Panc1 (cell line): ENCODE measurements at regions not wholly inside any gene's neighbourhood (a gene's known extent, or its start where the extent isn't known, plus 50 kb on each side); places are given as distances from the start of the nearest gene placed in this dataset.

Source experiments
- ATAC-seq: fragments of 200-7000 bp; cut with Tn5 transposase; 2 replicates; pipeline ENCODE4 v1.9.1; 2020; ENCODE audit warnings: mild to moderate bottlenecking, moderate library complexity
- BruUV-seq: library from RNA; stranded (reverse); fragments of 400-500 nt; replicated peaks from 2 replicates; lab custom pipeline; 2021; lab: Mats Ljungman, UMichigan
- CTCF ChIA-PET: fragments of 300-600 bp; sonication (Branson Sonifier 250); formaldehyde crosslinking; loops from one replicate; lab custom pipeline; 2022; ENCODE audit warnings: antibody characterized with exemption; lab: Charles Lee
- POLR2A ChIA-PET: fragments of 300-600 bp; sonication (Branson Sonifier 250); formaldehyde crosslinking; loops from one replicate; lab custom pipeline; 2022; ENCODE audit warnings: antibody characterized with exemption; lab: Charles Lee
- DNase-seq: peaks from one replicate; pipeline ENCODE4 v3.0.0-alpha.2; 2010; ENCODE audit warnings: low read depth, low spot score
- H3K27ac ChIP-seq: 2 replicates; pipeline ENCODE4 v1.5.1; 2011; ENCODE audit warnings: mild to moderate bottlenecking, low read length, inconsistent platforms
- H3K27me3 ChIP-seq: fragments of 200-500 bp; sonication (Bioruptor generic); 2 replicates; pipeline ENCODE4 v1.6.0; 2014; ENCODE audit warnings: low read length, inconsistent platforms; ENCODE audit not compliant: control insufficient read depth, insufficient read depth
- H3K36me3 ChIP-seq: fragments of 200-500 bp; sonication (Bioruptor generic); 2 replicates; pipeline ENCODE4 v1.5.1; 2014; ENCODE audit warnings: inconsistent platforms, mild to moderate bottlenecking, low read length, moderate library complexity; ENCODE audit not compliant: control insufficient read depth, insufficient read depth
- H3K4me1 ChIP-seq: 2 replicates; pipeline ENCODE4 v1.5.1; 2011; ENCODE audit warnings: inconsistent platforms, mild to moderate bottlenecking, low read length, moderate library complexity; ENCODE audit not compliant: control insufficient read depth, insufficient read depth
- H3K4me3 ChIP-seq, 2 experiments: 2 replicates each; pipeline ENCODE4 v1.5.1; 2011 to 2012; ENCODE audit warnings: low read depth in 2 of 2, low read length in 2 of 2, mild to moderate bottlenecking in 2 of 2, inconsistent platforms in 1 of 2, moderate library complexity in 1 of 2
- H3K9me3 ChIP-seq: fragments of 200-500 bp; sonication (Bioruptor generic); 2 replicates; pipeline ENCODE4 v1.5.1; 2014; ENCODE audit warnings: low read depth, mild to moderate bottlenecking, inconsistent platforms, low read length, moderate library complexity; ENCODE audit not compliant: control insufficient read depth, insufficient read depth
- POLR2AphosphoS5 ChIP-seq: IDR thresholded peaks from 2 replicates; pipeline ENCODE4 v1.6.1; 2012; ENCODE audit warnings: mild to moderate bottlenecking, low read depth, low read length, moderate library complexity
- REST ChIP-seq, 2 experiments: IDR thresholded peaks; 2 replicates each; pipeline ENCODE4 v1.6.1; 2011 to 2012; ENCODE audit warnings: low read depth in 2 of 2, control low read depth in 1 of 2, low read length in 1 of 2, mild to moderate bottlenecking in 1 of 2, moderate library complexity in 1 of 2; ENCODE audit not compliant: insufficient read depth in 1 of 2
- SIN3A ChIP-seq: IDR thresholded peaks from 2 replicates; pipeline ENCODE4 v1.6.1; 2012; ENCODE audit warnings: low read depth, mild to moderate bottlenecking, low read length, moderate library complexity, borderline replicate concordance; ENCODE audit not compliant: insufficient read depth
- TCF7L2 ChIP-seq: IDR thresholded peaks from 2 replicates; pipeline ENCODE4 v1.6.1; 2011; ENCODE audit warnings: mild to moderate bottlenecking, low read depth, low read length, inconsistent platforms
- in situ Hi-C: cut with HindIII; loops from 2 replicates; pipeline ENCODE4 v1.10.0; 2016; ENCODE audit warnings: low sequenced_read_pairs, low pct_unique_long_range_greater_than_20kb
- intact Hi-C: fragments of 100-400 bp; cut with micrococcal nuclease; formaldehyde crosslinking; loops from one replicate; pipeline ENCODE4 v1.10.0; 2022; ENCODE audit not compliant: unreplicated experiment
- TF ChIP-seq, protein P1 (sequence below): fragments of 450-650 bp; IDR thresholded peaks from 2 replicates; pipeline ENCODE4 v1.5.1; 2017; ENCODE audit warnings: mild to moderate bottlenecking

DNA sequence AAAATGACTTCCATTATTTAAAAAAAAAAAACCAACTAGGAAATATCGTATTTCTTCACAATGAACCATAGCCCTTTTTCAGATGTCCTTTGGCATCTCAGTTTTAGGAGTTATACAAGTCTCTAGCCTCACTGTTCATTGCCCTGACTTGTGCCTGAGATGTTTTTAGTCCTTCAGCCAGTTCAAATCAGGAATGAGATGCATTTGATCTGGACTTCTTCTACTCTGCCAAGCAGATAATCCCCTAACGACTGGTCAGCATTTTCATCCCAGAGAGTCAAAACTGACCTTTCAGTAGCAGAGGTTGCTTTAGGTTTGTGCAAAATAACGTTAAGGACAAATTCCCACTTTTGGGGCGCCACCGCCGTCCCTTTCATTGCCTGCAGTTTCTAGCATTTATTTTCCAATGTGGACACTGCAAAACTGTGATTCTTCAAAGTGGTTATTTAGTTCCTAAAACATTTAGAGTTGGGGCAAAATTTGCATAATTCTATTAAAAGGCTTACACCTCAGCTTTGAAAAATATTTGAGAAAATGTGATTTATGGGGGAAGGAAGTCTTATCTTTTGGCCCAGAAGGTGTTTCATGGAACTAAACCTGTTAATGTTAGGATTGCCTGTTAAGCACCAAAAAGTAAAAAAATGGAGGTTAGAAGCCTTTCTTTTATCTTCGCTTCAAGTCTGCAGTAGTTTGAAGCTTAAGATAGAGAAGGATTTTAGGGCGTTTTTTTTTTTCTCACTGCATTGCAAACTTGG lies 152.0 kb upstream of the SGK1 start:
- ATAC-seq (no peak), DNase-seq (no peak)
- Histone ChIP-seq H3K4me1 (no peaks in the 10 kb centered on the region), H3K27me3 (no peaks in the 10 kb centered on the region), H3K27ac (no peak overlapping the region), H3K4me3 (no peak overlapping the region), H3K9me3 (no peaks in the 10 kb centered on the region), H3K36me3 (no peaks in the 10 kb centered on the region)
- intact Hi-C loops (no loop called here), in situ Hi-C loops (no loop called here)
- POLR2A ChIA-PET, result no interaction called here
- BruUV-seq, result no TSS peak
- CTCF ChIA-PET, result no interaction called here
- no peak for TF ChIP-seq SIN3A
- no peak for TF ChIP-seq TCF7L2
- TF ChIP-seq REST (IDR thresholded peaks at IDR 0.05; ENCODE audit: insufficient read depth in 1 of 2, low read depth in 2 of 2, low read length in 1 of 2), result no peak

DNA sequence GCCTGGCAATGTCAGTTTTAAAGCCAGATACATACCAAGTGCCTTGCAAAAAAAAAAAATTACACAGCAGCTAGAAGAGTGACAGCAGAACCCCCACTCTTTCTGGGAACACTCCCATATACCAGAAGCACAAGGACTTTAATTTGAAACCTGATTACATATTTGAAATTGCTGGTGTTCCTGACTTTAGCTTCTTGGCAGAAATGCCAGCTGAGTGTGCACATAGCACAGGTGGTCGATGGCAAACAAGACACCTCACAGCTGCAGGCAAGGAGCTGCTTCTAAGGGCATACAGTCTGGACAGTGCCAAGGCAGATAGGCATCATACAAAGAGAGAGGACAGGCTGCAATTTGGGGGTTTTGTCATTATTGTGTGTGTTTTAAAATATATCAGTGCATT lies 150.7 kb upstream of the SGK1 start:
- DNase-seq (no peak), ATAC-seq (no peak)
- H3K27ac ChIP-seq, result no peak overlapping the region
- POLR2A ChIA-PET, result no interaction called here
- H3K4me1 ChIP-seq, result no peaks in the 10 kb centered on the region
- in situ Hi-C loops, result no loop called here
- BruUV-seq, result no TSS peak
- CTCF ChIA-PET, result interaction anchor here (0.8 kb wide), 1 partner anchor 346 kb away, joined by 3 read pairs; no protein-coding TSS in a partner anchor
- intact Hi-C loops, result no loop called here
- H3K36me3 ChIP-seq, result no peaks in the 10 kb centered on the region
- no peaks in the 10 kb centered on the region for H3K9me3 ChIP-seq
- TF ChIP-seq TCF7L2, result no peak
- TF ChIP-seq, protein P1, sequence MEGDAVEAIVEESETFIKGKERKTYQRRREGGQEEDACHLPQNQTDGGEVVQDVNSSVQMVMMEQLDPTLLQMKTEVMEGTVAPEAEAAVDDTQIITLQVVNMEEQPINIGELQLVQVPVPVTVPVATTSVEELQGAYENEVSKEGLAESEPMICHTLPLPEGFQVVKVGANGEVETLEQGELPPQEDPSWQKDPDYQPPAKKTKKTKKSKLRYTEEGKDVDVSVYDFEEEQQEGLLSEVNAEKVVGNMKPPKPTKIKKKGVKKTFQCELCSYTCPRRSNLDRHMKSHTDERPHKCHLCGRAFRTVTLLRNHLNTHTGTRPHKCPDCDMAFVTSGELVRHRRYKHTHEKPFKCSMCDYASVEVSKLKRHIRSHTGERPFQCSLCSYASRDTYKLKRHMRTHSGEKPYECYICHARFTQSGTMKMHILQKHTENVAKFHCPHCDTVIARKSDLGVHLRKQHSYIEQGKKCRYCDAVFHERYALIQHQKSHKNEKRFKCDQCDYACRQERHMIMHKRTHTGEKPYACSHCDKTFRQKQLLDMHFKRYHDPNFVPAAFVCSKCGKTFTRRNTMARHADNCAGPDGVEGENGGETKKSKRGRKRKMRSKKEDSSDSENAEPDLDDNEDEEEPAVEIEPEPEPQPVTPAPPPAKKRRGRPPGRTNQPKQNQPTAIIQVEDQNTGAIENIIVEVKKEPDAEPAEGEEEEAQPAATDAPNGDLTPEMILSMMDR, result no peak
- no peak for TF ChIP-seq REST (IDR thresholded peaks at IDR 0.05; ENCODE audit: insufficient read depth in 1 of 2, low read depth in 2 of 2, low read length in 1 of 2)
- TF ChIP-seq POLR2AphosphoS5, result no peak
- TF ChIP-seq SIN3A, result no peak
- no peaks in the 10 kb centered on the region for H3K27me3 ChIP-seq
- H3K4me3 ChIP-seq, result no peak overlapping the region
